NOMO-1 treated with DMSO at 0.1 percent for 48 hours (cell line): ENCODE measurements at regions not wholly inside any gene's neighbourhood (a gene's known extent, or its start where the extent isn't known, plus 50 kb on each side); places are given as distances from the start of the nearest gene placed in this dataset.
"Not testable (repeated sequence)": the region's sequence is repeated elsewhere in the genome, so short reads cannot be mapped to it uniquely, and the experiment has no call there.

Experiments used
- DNase-seq: peaks from one replicate; lab custom pipeline; 2025; ENCODE audit not compliant: unreplicated experiment; lab: John Stamatoyannopoulos, UW

- no peak for DNase-seq
Observed at GRCh38 chr6:23696992-23697391, 429.0 kb upstream of the NRSN1 start.

GRCh38 chr6:23704479-23705052 is 421.4 kb upstream of the NRSN1 start:
- DNase-seq, result no peak

GRCh38 chr6:23705697-23706096 is 420.3 kb upstream of the NRSN1 start:
- DNase-seq, result no peak

DNA sequence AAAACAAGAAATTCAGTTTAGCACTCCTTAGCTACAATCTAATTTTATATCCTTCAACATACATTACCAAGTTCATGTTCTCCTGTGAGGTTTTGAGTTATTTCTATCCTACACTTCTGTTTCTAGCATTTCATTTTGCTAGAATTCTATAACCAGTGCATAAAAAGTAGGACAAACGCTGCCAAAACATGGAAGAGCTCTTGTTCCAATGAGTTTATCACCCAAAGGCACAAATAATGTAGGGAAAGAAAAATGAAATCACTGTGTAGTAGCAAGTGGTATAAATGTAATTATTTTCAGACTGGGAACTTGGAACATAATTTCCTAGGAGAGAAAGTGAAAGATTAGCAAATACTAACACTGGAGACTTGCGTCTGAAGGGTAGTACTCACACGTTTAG is 413.3 kb upstream of the NRSN1 start:
- DNase-seq, result no peak

GRCh38 chr6:23713211-23713610 is 412.8 kb upstream of the NRSN1 start:
- DNase-seq, result no peak

DNA sequence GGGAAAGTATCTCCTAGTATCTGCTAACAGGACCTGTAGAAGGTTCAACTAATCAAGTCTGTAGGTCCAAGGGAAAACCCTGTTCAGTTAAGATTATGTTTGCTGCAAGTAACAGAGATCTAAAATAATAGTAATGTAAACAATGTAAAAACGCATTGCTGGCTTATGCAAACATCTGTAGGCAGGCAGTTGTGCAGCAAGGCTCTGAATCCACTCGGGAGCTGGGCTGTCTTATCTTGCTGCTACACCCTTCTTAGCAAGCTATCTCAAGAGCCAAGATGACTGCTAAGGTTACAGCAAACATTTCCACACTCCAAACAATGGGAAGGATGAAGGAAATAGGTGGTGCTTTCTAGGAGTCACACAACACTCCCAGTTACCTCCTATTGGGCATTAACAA is 397.3 kb upstream of the NRSN1 start:
- DNase-seq, result no peak

GRCh38 chr6:23731609-23732008 is 394.4 kb upstream of the NRSN1 start:
- no peak for DNase-seq

- no peak for DNase-seq
Observed at GRCh38 chr6:23732521-23732920, 393.5 kb upstream of the NRSN1 start.

DNA sequence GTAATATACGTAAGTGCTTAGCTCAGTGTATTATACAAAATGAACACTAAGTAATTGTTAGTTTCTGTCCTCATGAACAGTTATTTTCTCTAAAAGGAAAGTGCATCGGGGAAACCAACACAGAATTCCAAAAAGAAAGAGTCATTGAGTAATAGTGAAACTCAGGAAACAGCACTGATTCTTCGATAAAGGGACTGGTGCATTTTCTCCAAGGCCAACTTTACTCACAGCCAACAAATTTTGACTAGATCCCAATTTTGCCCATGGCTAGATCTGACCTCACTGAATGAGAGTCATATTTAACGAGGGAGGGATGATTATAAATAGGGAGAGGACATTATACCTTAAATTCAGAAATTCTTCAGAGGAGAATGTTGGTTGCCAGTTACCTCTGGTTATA is 390.9 kb upstream of the NRSN1 start:
- DNase-seq, result no peak

- DNase-seq, result no peak
Observed at GRCh38 chr6:23736577-23736976, 389.4 kb upstream of the NRSN1 start.

DNA sequence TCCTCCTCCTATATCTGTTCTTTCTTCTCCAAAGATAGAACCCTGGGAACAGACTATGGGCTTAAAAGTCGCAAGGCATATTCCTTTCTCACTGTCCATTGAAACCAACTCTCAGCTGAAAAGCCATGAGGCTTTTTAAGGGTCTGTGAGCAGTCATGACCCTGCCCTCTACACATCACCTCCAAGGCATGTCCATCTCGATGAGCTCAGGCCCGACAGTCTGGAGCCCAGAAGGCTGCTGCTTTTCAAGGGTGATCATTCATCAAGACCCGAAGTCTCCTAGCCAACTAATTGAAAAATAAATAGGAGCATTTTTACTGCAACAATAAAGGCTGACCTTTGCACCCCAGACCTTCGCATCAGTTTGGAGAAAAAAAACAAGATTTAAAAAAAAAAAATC is 378.8 kb upstream of the NRSN1 start:
- no peak for DNase-seq

DNA sequence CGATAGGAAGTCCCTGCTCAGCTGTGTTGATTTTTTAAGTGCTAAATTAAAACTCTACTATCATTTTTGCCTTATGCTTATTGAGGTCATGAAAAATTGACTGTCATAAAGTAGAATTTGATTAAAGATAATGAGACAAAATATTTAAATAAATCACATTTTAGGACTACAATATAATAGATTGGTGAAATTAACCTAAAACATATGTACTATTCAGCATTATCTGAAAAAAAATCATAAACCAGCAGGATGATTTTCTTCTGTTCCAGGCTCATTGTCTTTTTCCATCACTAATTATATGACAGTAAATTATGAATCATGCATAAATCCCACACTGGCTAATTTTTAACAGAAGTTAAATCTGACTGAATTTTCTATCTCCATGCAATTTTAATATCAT is 373.6 kb upstream of the NRSN1 start:
- no peak for DNase-seq

DNA sequence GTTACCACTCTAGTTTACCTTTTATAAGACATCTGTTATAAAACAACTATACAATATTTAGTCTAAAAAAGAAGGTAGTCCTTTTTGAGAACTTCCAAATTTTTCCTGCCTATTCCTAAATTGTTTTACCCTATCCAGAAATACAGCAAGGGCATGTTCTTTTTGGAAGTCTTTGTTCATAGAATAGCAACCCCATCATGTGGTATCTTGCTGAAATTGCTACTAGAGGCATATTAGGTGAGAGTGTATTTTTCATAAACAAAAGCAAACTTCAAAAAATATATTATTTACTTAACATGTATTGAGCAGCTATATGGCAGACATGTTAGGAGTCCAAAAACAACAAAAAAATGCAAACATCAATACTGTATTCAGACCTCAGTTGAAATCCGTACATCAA is 371.8 kb upstream of the NRSN1 start:
- DNase-seq, result no peak

DNA sequence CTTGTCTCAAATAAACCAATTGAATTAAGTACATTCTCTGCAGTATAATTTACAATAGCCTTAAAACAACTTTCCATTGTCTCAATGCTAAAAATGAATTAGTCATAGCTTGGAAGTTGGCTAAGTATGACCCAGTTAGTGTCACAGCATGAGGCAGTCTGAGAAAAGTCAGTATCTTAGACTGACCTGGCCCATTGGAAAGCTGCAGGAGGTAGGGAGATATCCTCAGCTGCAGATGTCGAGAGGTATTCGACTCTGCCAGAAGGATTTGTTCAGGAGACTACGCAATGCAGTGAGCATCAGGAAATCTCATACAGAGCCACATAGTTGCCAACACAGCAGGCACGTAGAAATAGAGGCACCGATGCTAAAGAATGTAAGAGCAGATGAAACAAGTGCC is 350.9 kb upstream of the NRSN1 start:
- no peak for DNase-seq

DNA sequence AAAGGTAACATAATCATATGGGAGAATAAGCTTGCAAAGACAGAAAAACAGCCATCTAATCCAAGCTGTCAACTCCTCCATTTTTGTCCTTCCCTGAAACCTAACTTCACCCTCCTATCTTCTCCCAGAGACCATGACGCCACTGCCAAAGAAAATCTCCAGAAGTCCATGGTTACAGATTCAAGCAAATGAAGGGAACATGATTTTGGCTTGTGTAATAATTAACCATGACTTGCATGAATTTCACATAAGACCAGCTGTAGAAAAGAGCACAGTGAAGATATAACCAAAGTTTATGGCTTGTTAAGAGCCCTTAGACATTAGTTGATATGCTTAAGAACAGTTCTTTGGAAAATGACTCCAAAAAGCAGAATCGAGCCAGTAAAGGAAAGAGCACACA is 342.1 kb upstream of the NRSN1 start:
- no peak for DNase-seq

GRCh38 chr6:23784301-23784919 is 341.6 kb upstream of the NRSN1 start:
- DNase-seq, result no peak

- DNase-seq, result no peak
Observed at GRCh38 chr6:23790756-23791155, 335.3 kb upstream of the NRSN1 start.

- no peak for DNase-seq
Observed at GRCh38 chr6:23797041-23797440, 329.0 kb upstream of the NRSN1 start.

GRCh38 chr6:23804289-23804688 is 321.7 kb upstream of the NRSN1 start:
- not testable (repeated sequence) for DNase-seq

DNA sequence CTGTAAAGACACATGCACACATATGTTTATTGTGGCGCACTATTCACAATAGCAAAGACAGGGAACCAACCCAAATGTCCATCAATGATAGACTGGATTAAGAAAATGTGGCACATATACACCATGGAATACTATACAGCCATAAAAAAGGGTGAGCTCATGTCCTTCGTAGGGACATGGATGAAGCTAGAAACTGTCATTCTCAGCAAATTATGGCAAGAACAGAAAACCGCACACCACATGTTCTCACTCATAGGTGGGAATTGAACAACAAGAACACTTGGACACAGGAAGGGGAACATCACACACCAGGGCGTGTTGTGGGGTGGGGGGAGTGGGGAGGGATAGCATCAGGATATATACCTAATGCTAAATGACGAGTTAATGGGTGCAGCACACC is 304.9 kb upstream of the NRSN1 start:
- DNase-seq, result not testable (repeated sequence)

DNA sequence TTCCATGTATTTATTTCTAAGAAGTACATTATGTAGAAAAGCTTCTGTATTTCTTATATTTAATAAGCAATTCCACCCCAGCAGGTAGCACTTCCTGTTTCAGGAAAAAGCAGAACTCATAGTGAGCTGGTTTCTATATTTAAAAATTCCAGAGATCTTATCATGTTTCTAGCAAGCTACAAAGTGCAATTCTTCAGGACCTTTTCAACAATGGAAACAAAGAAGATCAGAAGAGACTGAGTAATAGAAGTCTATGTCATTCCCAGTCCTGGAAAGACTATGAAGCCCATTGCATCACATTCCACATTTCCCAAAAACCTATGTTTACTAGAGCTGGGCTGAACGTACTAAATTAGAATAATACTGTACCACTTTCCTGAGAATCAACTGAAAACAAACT is 302.6 kb upstream of the NRSN1 start:
- no peak for DNase-seq

DNA sequence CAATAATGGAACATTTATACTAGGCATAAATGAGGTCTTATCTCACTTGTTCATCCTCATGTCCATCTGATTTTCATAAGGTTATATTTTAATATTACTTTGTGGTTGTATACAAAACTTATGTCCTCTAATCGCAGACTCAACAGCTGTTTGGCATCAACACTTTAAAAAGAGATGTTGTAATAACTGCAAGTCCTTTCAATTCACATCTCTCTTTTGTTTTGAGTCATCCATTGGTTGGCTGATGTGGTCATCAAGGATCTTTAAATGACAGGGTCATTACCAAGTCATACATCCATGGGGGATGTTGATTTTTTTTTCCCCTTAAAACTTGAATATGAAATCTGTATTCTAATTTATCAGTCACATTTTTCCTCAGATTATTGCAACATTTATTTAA is 299.4 kb upstream of the NRSN1 start:
- no peak for DNase-seq

GRCh38 chr6:23828861-23829260 is 297.2 kb upstream of the NRSN1 start:
- no peak for DNase-seq
